ENCODE measurements at regions not wholly inside any gene's neighbourhood (a gene's known extent, or its start where the extent isn't known, plus 50 kb on each side); places are given as distances from the start of the nearest gene placed in this dataset.
A peak's percentile ranks its signal among the peaks of the same experiment; 100 is the strongest.
"Not testable (repeated sequence)": the region's sequence is repeated elsewhere in the genome, so short reads cannot be mapped to it uniquely, and the experiment has no call there.

GRCh38 chr4:170526471-170526870, 436.7 kb upstream of the AADAT start:
- DNase-seq, result no peak

- no peak for DNase-seq
Observed at GRCh38 chr4:170522427-170522970, 432.7 kb upstream of the AADAT start.

GRCh38 chr4:170497689-170498088, 407.9 kb upstream of the AADAT start:
- DNase-seq, result peak; percentile 10

DNA sequence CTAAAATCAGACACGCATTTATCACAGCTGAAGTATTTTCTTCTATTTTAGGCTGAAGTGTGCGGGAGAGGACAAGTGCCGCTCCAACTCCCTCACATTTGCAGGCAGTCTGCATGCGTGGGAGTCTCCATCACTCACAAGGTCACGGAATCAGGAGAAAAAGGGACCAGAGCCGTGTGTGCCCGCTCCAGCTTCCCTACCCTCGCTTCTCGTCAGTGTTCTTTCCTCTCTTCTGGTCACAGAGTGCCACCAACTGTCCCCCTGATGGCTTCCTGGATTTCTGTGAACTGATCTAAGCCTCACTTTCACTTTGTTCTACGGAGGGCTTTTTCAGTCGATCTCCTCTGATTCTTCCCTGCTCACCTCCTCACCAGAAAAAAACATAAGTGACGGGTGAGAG, 407.4 kb upstream of the AADAT start:
- peak; percentile 1 for DNase-seq

DNA sequence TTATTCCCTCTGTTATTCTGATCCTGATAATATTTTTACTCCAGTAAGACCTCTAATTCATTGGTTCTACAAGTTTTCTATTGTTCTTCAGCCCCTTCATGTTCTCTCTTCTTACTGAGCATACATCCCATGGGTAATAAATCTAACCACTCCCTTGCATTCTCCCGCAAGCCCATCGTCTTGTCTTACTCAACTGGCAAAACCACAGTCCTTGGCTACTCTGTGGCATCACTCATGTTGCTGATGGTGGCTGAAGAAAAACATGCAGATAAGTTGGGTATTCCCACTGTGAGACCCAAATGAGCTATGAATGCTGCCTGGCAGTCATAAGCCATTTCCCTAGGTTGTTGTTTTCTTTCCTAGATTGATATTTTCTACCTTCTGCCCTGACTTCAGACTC, 402.2 kb upstream of the AADAT start:
- DNase-seq, result no peak

DNA sequence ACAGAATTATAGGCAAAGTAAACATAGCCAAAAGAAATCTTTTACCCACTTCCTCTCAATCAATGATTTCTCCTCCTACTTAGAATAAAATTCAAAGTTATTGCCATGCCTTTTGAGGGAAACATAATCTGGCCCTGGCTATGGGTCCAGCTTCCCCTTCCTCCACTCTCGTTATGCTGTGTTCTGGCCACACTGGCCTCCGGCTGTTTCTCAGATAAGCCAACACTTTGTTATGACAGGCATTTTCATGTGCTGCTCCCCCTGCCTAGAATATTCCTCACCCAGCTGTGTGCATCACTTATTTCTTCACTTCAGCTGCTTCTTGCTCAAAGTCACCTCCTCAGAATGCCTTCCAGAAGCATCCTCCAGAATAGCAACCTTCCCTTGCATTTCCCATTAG, 386.6 kb upstream of the AADAT start:
- DNase-seq, result no peak

- no peak for DNase-seq
Observed at GRCh38 chr4:170465429-170465828, 375.7 kb upstream of the AADAT start.

DNA sequence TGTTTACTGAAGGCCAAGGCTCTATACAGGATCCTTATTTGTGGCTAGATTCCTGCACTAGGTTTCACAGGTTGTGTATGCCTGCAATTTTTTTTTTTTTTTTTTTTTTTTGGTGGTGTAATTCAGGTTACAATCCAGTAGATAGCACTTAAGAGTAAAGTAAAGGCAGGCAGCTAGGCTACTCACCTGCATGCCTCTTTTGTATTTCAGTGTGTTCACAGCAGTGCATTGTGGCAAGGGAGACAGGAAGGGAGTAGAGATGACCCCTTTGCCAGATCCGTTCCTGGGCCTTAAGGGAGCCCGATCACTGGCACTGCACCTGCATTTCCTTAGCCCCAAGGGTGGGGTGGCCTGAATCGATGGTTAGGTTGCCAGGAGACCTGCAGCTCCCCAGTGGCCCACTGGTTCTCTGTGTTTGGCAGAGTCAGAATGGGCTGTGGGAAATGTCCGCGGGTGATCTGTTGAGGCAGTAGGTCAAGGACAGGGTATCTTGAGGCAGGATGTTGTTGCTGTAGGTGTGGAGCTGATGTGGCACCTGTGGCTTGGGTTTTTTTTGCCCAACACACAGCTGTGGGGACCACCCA, 374.9 kb upstream of the AADAT start:
- no peak for DNase-seq

DNA sequence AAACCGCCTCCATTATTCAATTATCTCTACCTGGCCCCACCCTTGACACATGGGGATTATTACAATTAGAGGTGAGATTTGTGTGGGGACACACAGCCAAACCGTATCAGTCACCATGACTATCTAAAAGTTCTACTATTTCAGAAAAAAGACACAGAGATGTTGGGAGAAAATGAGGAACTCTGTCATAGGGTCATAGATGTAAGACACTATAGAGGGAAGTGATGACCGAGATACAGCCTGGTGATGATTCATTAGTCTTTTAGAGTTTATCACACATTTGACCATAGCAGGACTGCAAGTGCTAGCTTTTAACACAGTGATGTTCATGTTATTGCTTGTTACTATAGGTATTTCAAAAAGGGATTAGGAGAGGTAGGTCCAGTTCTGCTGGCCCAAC, 357.0 kb upstream of the AADAT start:
- no peak for DNase-seq

- DNase-seq, result not testable (repeated sequence)
Observed at GRCh38 chr4:170441146-170441545, 351.4 kb upstream of the AADAT start.

DNA sequence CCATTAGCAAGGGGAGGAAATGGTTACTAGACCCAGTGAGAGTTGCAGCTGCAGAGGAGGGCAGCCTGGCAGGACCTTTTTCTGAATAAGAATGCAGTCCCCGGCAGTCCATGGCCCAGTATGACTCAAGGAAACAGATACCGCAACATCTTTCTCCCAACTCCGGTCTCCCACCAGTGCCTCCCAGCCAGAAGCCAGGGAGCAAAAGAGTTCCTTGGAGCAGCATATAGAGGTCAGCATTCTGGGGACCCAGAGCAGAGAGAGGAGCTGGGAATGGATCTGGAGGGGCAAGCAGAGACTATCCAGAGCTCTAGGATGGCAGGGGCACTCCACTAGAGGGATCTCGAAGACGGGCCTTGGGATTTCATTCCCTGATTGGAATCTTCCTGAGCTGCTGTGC, 339.2 kb upstream of the AADAT start:
- no peak for DNase-seq

- DNase-seq, result no peak
Observed at GRCh38 chr4:170425521-170426143, 335.9 kb upstream of the AADAT start.

DNA sequence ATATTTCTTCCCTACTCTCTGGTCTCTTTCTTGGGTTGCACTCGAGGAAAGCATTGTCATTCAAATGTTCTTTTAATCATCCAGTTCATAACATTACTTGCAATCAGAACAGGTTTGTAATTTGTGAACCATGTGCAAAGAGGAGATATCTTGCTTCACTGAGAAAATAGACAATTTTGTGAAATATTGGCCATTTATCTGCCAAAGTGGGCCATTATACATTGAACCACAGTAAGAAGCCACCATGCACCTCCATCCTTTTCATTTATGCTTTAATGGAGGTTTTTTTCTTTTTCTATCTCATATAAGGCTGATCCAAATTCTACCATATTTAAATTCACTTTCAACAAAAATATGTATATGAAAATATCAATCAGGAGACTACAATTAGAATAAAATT, 335.3 kb upstream of the AADAT start:
- DNase-seq, result no peak

GRCh38 chr4:170423137-170423536, 333.4 kb upstream of the AADAT start:
- no peak for DNase-seq

DNA sequence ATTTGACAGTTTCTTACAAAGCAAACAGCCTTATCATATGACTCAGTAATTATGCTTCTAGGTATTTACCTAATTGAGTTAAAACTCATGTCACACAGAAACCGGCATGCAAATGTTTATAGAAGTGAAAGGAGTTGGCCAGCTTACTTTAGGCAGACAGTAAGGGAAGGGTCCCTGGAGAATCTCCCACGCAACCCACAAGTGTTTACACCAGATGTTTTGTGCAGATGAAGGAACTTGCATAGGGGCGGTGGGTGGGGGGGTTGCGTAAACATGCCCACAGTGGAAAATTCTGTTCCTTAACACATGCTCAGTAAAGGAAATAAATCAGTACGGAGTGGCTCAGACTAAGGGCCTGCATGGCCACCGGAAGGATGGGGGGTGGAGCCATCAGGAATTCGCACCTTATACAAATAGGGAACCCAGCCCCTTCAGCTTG, 330.5 kb upstream of the AADAT start:
- no peak for DNase-seq

- DNase-seq, result no peak
Observed at GRCh38 chr4:170414961-170415360, 325.2 kb upstream of the AADAT start.

- DNase-seq, result no peak
Observed at GRCh38 chr4:170414360-170414759, 324.6 kb upstream of the AADAT start.

DNA sequence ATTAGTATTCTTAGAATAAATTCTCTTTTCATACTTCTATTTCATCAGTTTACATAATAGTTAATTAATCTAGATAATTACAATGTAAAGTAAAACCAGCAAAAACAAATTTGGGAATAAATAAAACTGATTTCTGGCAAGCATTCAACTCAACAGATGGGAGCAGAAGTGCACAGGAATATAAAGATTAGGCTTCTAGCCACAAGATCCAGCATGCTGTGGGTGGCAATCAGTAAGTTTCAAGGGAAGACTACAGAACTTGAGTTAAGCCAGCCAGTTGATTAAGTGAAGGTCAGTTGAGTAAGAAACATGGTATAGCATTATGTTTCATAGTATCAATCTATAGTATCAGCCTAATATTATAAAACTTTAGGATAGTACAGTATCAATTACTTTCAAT, 324.2 kb upstream of the AADAT start:
- peak; percentile 22 for DNase-seq

DNA sequence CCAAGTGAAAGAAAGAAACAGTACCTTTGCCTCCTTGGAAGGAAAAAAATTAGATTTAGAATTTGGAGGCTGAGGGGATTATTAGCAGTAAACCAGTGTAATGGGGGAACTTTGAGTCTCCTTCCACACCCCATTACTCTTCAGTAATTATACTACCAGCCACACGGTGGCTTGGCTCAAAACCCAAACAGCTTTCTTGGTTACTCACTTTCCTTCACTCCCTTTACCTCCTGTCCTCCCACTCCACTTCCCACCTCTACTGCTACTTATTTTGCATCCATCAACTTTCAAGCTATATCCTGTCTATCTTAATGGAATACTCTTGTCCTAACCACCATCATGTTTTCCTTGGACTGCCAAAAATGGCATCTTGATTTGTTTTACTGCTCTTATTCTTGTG, 310.6 kb upstream of the AADAT start:
- DNase-seq, result peak; percentile 3

DNA sequence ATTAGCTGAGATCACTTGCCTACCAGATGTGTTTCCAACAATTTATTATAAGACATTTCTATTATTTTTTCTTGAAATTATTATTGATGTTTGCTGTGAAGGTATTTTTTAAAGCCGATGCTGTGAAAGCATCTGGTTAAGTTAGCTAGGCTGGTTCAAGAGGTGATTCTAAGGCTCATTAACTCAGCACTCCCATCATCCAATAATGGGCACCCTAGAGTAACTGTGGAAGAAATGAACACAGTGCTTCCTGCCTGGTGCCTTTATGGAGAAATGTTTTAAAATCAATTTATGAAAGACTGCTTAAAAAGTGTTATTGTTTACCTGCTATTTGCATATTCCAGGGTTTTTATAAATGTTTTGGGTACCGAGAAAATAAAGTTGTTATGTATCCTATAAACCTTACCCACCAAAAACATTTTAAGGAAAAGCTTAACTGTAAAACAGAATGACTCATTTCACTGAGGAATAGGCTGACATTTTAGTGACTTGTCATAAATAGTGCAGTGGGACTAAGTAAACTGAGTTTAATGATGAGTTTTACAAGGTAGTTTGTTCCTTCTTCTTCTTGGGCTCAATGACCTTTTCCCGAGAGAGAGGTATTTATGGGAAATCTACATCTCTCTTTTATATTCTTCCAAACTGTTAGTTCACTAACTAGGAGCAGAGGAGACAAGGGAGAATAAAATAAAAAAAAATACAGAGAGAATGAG, 310.0 kb upstream of the AADAT start:
- DNase-seq, result no peak

- DNase-seq, result no peak
Observed at GRCh38 chr4:170398218-170398617, 308.5 kb upstream of the AADAT start.

DNA sequence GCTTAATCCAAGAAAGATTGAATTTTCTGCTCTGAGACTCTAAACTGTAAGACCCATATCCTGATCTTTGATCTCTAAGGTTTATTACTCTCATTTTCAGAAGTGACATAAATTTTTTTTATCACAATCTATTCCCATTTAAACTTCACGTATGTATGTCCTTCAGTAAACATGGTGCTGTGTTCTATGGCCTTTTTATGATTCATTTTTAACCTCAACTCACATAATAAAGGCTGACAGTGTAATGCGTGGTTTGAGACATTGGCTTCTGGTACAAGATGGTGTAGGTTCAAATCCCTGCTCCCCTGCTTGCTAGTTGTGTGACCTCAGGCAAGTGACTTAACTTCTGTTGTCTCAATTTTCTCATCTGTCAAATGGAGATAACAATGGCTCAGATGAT, 306.0 kb upstream of the AADAT start:
- DNase-seq, result no peak

DNA sequence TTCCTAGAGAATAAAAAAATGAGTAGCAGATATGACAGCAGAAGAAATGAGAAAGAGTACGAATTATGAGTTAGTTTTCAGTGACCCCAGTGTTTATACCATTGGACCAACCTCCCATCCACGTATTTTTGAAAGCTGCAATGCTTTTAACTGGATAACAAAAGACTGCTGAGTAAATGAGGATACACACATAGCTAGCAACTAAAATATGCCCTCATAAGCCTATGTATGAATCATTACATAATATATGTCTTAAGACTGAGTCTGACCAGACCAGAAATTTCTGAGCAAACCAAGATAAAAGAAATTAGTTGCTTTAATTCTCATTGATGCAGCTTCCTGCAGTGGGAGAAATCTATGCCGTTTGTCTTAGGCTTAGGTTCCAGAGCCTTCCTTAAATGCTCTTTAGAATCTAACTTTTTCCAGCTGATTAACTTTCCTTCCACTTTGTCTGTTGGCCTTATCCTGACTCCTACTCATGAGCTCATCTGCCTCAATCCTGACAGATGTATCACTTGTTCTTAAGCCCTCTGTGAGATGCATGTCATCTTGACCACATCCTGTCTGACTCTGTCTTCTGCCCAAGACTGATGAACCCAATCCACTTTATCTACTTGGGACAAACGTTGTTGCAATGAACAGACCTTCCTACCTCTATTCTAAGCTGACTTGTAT, 301.4 kb upstream of the AADAT start:
- DNase-seq, result no peak

GRCh38 chr4:170389411-170389810, 299.7 kb upstream of the AADAT start:
- DNase-seq, result no peak

Data from NCI-H82 (cell line).